GM18499 (cell line): ENCODE measurements at regions not wholly inside any gene's neighbourhood (a gene's known extent, or its start where the extent isn't known, plus 50 kb on each side); places are given as distances from the start of the nearest gene placed in this dataset.

Experiments
- ATAC-seq: cut with Tn5 transposase; IDR thresholded peaks from one replicate; pipeline ENCODE4 v1.9.1; 2021; ENCODE audit warnings: moderate number of reproducible peaks; ENCODE audit not compliant: insufficient read depth, unreplicated experiment

DNA sequence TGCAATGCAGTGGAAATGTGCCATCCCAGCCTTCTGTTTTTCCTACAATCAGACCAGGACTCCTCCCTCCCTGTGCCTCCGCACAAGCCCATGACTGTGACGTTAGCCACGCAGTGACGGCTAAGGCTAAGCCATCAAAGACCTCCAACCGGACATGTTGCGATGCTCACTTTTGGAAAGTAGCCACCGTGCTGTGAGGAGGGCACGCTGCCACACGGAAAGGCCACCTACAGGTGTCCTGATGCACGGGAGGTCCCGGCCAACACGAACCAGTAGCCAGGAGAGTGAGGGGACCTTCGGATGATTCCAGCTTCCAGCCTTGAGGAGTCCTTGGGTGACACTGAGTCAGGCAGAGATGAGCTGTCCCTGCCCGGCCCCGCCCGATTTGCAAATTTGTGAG, 53.9 kb downstream of the FOXL1 start:
- ATAC-seq = no peak

- ATAC-seq = no peak
Observed at GRCh38 chr16:86632944-86633343, 54.6 kb downstream of the FOXL1 start.

- ATAC-seq = no peak
Observed at GRCh38 chr16:86634292-86634691, 55.9 kb downstream of the FOXL1 start.

- ATAC-seq = no peak
Observed at GRCh38 chr16:86635176-86635876, 57.0 kb downstream of the FOXL1 start.

DNA sequence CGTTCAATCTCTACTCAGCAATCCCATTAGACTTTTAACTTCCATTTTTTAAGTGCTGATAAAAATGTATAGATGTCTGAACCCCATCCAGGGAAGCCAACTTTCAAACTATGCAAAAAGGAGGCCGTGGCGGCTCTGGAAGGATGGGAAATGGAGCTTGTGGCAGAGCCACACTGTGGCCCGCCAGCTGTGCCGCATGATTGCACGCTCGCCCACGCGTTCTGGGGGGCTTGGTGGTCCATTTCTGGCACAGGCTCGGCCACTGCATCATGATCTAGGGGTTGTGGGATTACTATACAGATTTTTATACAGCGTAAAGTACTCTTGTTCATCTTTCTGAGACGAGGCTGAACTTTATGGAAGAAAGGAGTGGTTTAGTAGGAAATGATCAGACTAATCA, 57.6 kb downstream of the FOXL1 start:
- no peak for ATAC-seq

- no peak for ATAC-seq
Observed at GRCh38 chr16:86637744-86638143, 59.4 kb downstream of the FOXL1 start.

DNA sequence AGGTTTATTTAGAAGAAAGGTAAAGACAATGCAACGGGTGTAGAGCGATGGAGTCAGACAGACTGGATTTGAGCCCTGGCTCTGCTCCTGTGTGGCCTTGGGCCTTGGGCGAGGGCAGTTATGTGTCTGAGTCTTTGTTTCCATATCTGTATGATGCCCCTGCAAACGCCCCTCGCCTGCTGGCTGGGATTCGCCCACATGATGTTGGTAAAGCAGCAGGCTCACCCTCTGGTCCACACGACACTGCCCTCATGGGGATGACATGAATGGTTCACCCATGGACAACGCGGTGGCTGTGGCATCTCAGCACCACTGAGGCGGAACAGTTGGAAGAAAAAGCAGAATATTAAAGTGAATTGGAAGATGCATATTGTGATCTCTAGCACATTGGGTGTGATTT, 60.3 kb downstream of the FOXL1 start:
- ATAC-seq = no peak

GRCh38 chr16:86639354-86639753, 61.0 kb downstream of the FOXL1 start:
- no peak for ATAC-seq

- ATAC-seq = no peak
Observed at GRCh38 chr16:86640265-86640843, 62.0 kb downstream of the FOXL1 start.

DNA sequence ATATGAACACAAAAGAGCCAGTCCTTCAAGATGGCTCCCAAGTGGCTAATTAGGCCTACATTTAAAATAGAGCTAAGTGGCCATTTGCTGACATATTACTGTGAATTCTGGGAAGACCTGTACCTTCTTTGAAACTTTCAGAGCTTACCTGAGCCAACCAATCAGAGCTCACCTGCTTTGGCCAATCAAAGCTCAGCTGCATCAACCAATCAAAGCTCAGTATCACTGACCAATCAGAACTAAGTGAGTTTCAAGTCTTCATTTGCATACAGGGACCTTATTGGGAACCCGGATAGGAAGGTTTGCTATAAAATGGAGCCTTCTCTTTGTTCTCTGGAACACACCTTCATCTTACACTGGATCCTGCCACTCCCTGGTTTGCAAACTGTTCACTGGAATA, 63.7 kb downstream of the FOXL1 start:
- no peak for ATAC-seq

GRCh38 chr16:86643671-86644070, 65.3 kb downstream of the FOXL1 start:
- no peak for ATAC-seq

- no peak for ATAC-seq
Observed at GRCh38 chr16:86647561-86647960, 69.2 kb downstream of the FOXL1 start.

DNA sequence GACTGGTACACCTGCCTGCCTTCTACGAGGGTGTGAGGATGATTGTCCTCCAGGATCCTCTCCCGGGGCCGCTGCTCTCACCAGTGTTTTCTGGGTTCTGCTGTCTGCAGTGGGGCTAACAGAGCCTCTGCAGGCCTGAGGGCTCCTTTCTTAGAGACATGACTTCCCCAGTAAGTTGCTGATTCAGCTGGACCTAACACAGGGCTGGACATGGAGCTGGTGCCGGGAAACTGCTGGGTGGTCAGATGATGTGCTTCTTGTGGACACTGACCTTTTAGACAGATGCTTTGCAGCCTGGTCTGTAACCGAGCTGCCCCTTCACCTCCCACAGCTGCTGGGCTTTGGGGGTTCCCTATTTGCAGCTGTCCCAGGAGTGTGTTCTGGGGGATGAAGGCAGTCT, 71.5 kb downstream of the FOXL1 start:
- no peak for ATAC-seq

- ATAC-seq = no peak
Observed at GRCh38 chr16:86651013-86651627, 72.8 kb downstream of the FOXL1 start.

- ATAC-seq = no peak
Observed at GRCh38 chr16:86651823-86652222, 73.5 kb downstream of the FOXL1 start.

DNA sequence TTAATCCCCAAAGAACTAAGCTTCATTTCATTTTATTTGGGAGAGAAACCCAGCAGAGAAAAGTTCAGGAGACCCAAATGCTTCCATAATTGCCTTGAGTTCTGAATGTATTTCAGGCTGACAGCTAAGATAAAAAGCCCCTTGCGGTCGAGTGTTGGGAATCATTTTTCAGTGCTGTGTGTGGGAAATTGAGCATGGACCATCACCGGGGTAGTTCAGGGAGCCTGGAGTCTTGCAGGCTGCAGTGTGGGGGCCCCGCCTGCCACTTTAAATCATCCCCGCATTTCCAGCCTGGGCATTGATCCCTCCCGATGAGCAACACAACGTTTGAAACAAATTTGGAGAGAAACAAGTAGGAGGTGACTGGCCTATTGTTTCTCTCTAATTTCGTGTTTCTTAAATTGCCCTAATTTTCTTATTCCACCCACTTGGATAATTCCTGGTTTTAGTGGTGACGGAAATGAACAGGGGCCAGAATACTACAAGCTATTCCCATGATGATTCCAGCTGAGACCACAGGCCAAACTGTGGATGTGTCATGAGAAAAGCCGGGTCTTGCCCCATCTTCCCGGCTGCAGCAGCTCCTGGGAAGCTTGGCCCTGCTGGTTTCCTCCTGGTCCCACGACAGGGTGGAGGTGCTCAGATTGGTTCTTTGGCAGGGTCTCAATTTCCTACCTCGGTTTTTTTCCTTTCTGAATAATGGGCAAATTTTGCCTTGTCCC, 75.1 kb downstream of the FOXL1 start:
- ATAC-seq = no peak

DNA sequence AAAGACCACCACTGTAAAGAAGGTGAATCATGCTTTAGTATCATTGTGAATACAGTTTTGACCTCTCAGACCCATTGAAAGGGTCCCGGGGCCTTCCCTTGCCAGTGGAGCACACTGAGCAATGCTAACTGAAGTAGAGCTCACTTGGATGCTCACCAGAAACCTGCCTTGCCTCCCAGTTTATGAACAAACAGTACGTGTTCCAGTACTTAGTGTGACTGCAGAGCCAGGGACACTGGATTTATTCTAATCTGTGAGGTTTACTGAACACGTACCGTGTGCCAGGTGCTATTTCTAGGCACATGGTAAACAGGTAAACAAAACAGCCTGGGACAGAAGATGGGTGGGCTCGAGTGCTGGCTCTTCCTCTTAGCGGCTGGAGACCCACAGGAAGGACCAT, 79.6 kb downstream of the FOXL1 start:
- ATAC-seq = no peak

DNA sequence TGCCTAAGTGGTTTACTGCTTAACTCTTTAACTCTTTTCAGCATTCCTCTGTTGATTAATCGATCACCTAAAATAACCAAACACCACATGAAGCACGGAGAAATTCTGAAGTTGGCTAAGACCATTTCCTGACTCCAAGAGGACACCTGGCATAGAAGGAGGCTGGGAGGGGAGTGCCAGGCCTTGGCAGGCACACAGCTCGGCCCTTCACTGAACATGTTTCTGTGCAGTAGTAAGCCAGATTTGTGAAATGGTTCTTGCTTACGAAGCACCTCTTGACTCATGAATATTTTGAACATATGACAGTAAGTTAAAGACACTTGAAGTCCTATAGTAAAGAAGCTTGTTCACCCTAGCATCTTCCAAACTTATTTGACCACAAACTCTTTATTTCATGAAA, 82.3 kb downstream of the FOXL1 start:
- no peak for ATAC-seq

DNA sequence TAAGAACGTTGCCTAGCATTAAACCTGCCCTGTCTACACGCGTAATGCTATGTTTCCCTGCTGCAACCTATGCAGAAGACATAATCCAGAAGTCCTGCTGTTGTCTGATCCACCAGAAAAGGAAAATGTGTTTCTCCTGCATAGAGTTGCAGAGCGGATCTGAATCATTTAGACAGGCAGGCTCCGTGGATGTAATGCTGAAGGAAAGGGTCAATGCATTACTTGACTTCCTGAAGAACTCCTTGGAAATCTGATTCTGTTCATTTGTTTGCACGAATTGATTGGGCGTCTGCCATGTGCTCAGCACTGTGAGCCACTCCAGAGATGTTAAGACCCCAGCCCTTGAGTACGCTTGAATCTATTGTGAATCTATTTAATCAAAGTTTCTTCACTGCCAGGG, 83.4 kb downstream of the FOXL1 start:
- ATAC-seq = no peak

- ATAC-seq = no peak
Observed at GRCh38 chr16:86662195-86662594, 83.8 kb downstream of the FOXL1 start.

DNA sequence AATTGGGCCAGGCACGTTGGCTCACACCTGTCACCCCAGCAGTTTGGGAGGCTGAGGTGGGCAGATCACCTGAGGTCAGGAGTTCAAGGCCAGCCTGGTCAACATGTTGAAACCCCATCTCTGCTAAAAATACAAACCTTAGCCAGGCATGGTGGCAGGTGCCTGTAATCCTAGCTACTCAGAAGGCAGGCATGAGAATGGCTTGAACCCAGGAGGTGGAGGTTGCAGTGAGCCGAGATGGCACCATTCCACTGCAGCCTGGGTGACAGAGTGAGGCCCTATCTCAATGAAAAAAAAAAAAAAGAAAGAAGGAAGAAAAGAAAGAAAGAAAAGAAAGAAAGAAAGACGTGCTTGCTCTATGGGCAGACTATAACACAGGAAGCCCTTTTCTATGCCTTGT, 84.4 kb downstream of the FOXL1 start:
- no peak for ATAC-seq
